Peyer's patch (tissue), 4 donors: ENCODE measurements at regions not wholly inside any gene's neighbourhood (a gene's known extent, or its start where the extent isn't known, plus 50 kb on each side); places are given as distances from the start of the nearest gene placed in this dataset.

Experiments used
- DNase-seq, 3 donors: peaks; one replicate each; pipeline ENCODE4 v3.0.0-alpha.2; 2017 to 2019
- H3K27ac ChIP-seq, 4 donors: fragments of 200-600 bp; sonication (generic); one replicate each; pipeline ENCODE4 v1.5.1; 2016 to 2019
- H3K27me3 ChIP-seq, 2 donors: fragments of 200-600 bp; sonication (generic); one replicate each; pipeline ENCODE4 v1.5.1; 2019
- H3K36me3 ChIP-seq, 3 donors: fragments of 200-600 bp; sonication (generic); one replicate each; pipeline ENCODE4 v1.5.1; 2016 to 2019
- H3K4me1 ChIP-seq, 4 donors: fragments of 200-600 bp; sonication (generic); one replicate each; pipeline ENCODE4 v1.5.1; 2016 to 2019
- H3K4me3 ChIP-seq, 4 donors: fragments of 200-600 bp; sonication (generic); 1 replicate in 3 of 4; 2 replicates in 1 of 4; pipeline ENCODE4 v1.5.1; 2016 to 2019; ENCODE audit warnings: mild to moderate bottlenecking in 1 of 4
- H3K9me3 ChIP-seq, 4 donors: fragments of 200-600 bp; sonication (generic); one replicate each; pipeline ENCODE4 v1.5.1; 2016 to 2019; ENCODE audit warnings: mild to moderate bottlenecking in 1 of 4
- CTCF ChIP-seq, 6 experiments: fragments of 450-650 bp in 4 of 6; fragments of 200-600 bp in 2 of 6; sonication (generic) in 1 of 6; IDR thresholded peaks; one replicate each; pipeline ENCODE4 v1.5.1; 2017 to 2019; ENCODE audit warnings: antibody characterized with exemption in 6 of 6, mild to moderate bottlenecking in 3 of 6, moderate library complexity in 1 of 6
- POLR2A ChIP-seq, 2 donors: fragments of 450-650 bp; IDR thresholded peaks; one replicate each; pipeline ENCODE4 v1.5.1; 2017; ENCODE audit warnings: antibody characterized with exemption in 2 of 2, mild to moderate bottlenecking in 2 of 2, moderate library complexity in 2 of 2

GRCh38 chr13:63209330-63210017 is 1793.8 kb upstream of the PCDH20 start:
- no peak for DNase-seq
- no peaks in the 10 kb centered on the region for H3K4me1 ChIP-seq
- TF ChIP-seq POLR2A (IDR thresholded peaks at IDR 0.05) (no peak), CTCF (IDR thresholded peaks at IDR 0.05) (no peak)
- no peaks in the 10 kb centered on the region for H3K27me3 ChIP-seq
- no peak overlapping the region for H3K4me3 ChIP-seq
- no peaks in the 10 kb centered on the region for H3K36me3 ChIP-seq
- H3K9me3 ChIP-seq: no peaks in the 10 kb centered on the region
- H3K27ac ChIP-seq: no peak overlapping the region

GRCh38 chr13:63208826-63209225 is 1793.2 kb upstream of the PCDH20 start:
- no peaks in the 10 kb centered on the region for H3K36me3 ChIP-seq
- no peak overlapping the region for H3K4me3 ChIP-seq
- no peaks in the 10 kb centered on the region for H3K27me3 ChIP-seq
- TF ChIP-seq POLR2A (IDR thresholded peaks at IDR 0.05): no peak
- TF ChIP-seq CTCF (IDR thresholded peaks at IDR 0.05): no peak
- H3K4me1 ChIP-seq: no peaks in the 10 kb centered on the region
- no peak overlapping the region for H3K27ac ChIP-seq
- no peaks in the 10 kb centered on the region for H3K9me3 ChIP-seq
- no peak for DNase-seq

- TF ChIP-seq CTCF (IDR thresholded peaks at IDR 0.05): no peak
- TF ChIP-seq POLR2A (IDR thresholded peaks at IDR 0.05): no peak
- H3K4me1 ChIP-seq: no peaks in the 10 kb centered on the region
- no peak for DNase-seq
- H3K27me3 ChIP-seq: no peaks in the 10 kb centered on the region
- no peak overlapping the region for H3K27ac ChIP-seq
- H3K9me3 ChIP-seq: no peaks in the 10 kb centered on the region
- no peak overlapping the region for H3K4me3 ChIP-seq
- no peaks in the 10 kb centered on the region for H3K36me3 ChIP-seq
Observed at GRCh38 chr13:63206461-63206860, 1790.8 kb upstream of the PCDH20 start.

GRCh38 chr13:63201493-63201892 is 1785.8 kb upstream of the PCDH20 start:
- H3K27me3 ChIP-seq: no peaks in the 10 kb centered on the region
- DNase-seq: no peak
- no peak overlapping the region for H3K4me3 ChIP-seq
- TF ChIP-seq POLR2A (IDR thresholded peaks at IDR 0.05) (no peak), CTCF (IDR thresholded peaks at IDR 0.05) (no peak)
- no peaks in the 10 kb centered on the region for H3K9me3 ChIP-seq
- no peaks in the 10 kb centered on the region for H3K36me3 ChIP-seq
- H3K27ac ChIP-seq: no peak overlapping the region
- H3K4me1 ChIP-seq: no peaks in the 10 kb centered on the region

GRCh38 chr13:63199508-63199907 is 1783.9 kb upstream of the PCDH20 start:
- Histone ChIP-seq H3K4me3 (no peak overlapping the region), H3K27me3 (no peaks in the 10 kb centered on the region), H3K9me3 (no peaks in the 10 kb centered on the region), H3K36me3 (no peaks in the 10 kb centered on the region), H3K4me1 (no peaks in the 10 kb centered on the region), H3K27ac (no peak overlapping the region)
- no peak for DNase-seq
- TF ChIP-seq CTCF (IDR thresholded peaks at IDR 0.05) (no peak), POLR2A (IDR thresholded peaks at IDR 0.05) (no peak)

GRCh38 chr13:63198071-63198470 is 1782.4 kb upstream of the PCDH20 start:
- Histone ChIP-seq H3K4me1 (no peaks in the 10 kb centered on the region), H3K9me3 (no peaks in the 10 kb centered on the region), H3K27me3 (no peaks in the 10 kb centered on the region), H3K4me3 (no peak overlapping the region), H3K27ac (no peak overlapping the region), H3K36me3 (no peaks in the 10 kb centered on the region)
- DNase-seq: no peak
- TF ChIP-seq CTCF (IDR thresholded peaks at IDR 0.05): no peak
